Kidney epithelial cell (primary cell): ENCODE measurements at regions not wholly inside any gene's neighbourhood (a gene's known extent, or its start where the extent isn't known, plus 50 kb on each side); places are given as distances from the start of the nearest gene placed in this dataset.

Source experiments
- DNase-seq: peaks from one replicate; pipeline ENCODE4 v3.0.0-alpha.2; 2010; ENCODE audit warnings: low read depth
- H3K27me3 ChIP-seq: 2 replicates; pipeline ENCODE4 v1.6.0; 2011; ENCODE audit warnings: low read length; ENCODE audit not compliant: control insufficient read depth, insufficient read depth
- H3K36me3 ChIP-seq: 2 replicates; pipeline ENCODE4 v1.5.1; 2011; ENCODE audit warnings: low read length; ENCODE audit not compliant: control insufficient read depth, insufficient read depth
- H3K4me3 ChIP-seq: 2 replicates; pipeline ENCODE4 v1.5.1; 2011; ENCODE audit warnings: low read depth, mild to moderate bottlenecking, control low read depth, low read length
- TF ChIP-seq, protein P1 (sequence below): IDR thresholded peaks from 2 replicates; pipeline ENCODE4 v1.5.1; 2011; ENCODE audit warnings: mild to moderate bottlenecking, moderate library complexity, low read length, control low read depth, inconsistent platforms; ENCODE audit not compliant: insufficient read depth, poor library complexity, severe bottlenecking

DNA sequence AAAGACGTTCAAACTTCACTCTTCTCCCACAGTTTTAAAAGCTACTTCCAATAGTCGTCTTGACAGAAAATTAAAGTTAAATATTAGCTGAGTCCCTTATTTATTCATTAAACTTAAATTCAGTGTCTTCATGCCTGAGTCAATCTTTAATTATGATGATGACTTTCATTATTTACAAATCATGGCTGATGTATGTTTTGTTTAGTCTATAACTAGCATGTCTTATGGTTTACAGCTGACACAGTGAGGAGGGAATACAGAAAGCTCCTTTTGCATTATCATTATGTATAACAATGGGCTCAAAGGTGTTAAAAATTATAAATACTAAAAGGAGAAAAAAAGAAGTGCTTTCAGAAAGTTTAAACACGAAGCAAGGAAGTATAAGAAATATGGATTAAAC is 1333.1 kb downstream of the CDH8 start:
- H3K27me3 ChIP-seq: no peaks in the 10 kb centered on the region
- H3K4me3 ChIP-seq: no peak overlapping the region
- H3K36me3 ChIP-seq: no peaks in the 10 kb centered on the region
- DNase-seq: no peak
- TF ChIP-seq, protein P1, sequence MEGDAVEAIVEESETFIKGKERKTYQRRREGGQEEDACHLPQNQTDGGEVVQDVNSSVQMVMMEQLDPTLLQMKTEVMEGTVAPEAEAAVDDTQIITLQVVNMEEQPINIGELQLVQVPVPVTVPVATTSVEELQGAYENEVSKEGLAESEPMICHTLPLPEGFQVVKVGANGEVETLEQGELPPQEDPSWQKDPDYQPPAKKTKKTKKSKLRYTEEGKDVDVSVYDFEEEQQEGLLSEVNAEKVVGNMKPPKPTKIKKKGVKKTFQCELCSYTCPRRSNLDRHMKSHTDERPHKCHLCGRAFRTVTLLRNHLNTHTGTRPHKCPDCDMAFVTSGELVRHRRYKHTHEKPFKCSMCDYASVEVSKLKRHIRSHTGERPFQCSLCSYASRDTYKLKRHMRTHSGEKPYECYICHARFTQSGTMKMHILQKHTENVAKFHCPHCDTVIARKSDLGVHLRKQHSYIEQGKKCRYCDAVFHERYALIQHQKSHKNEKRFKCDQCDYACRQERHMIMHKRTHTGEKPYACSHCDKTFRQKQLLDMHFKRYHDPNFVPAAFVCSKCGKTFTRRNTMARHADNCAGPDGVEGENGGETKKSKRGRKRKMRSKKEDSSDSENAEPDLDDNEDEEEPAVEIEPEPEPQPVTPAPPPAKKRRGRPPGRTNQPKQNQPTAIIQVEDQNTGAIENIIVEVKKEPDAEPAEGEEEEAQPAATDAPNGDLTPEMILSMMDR: no peak

DNA sequence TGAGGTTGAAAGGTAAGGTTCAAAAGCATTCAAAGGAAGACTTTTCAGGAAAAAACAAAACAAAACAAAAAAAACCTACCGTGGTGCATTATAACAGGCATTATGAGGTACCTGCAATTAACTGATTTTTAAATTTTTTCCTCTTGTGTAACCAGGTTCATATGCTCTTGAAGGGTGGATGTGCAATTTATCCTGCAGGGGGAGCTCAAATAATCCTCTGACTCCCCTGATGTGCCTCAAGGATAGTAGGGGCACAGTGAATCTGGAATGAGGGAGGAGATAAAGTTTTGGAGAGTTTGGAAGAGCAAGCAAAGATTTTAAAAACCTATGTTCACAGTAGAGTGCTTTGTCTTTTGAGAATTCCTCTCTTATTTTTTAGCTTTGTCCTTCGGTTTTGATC is 1349.4 kb downstream of the CDH8 start:
- TF ChIP-seq, protein P1: no peak
- DNase-seq: no peak
- Histone ChIP-seq H3K36me3 (no peaks in the 10 kb centered on the region), H3K27me3 (no peaks in the 10 kb centered on the region), H3K4me3 (no peak overlapping the region)

DNA sequence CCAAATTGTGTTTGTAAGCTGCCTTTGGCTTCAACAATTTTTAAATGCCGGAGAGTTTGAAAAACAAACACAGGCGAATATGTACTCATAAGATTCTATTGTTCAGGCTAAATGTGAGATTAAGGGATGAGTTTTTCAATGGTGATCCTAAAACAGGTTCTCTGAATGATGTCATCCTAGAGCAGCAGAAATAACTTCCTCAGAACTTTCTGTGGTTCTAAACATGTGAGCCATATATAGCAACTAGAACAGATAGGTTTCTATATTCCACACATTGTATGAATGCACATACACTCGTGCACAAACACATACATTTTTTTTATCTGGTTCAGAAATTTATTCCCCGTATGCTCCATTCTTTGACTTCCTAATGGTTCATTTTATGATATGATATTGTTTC is 1352.2 kb downstream of the CDH8 start:
- TF ChIP-seq, protein P1: no peak
- Histone ChIP-seq H3K27me3 (no peaks in the 10 kb centered on the region), H3K4me3 (no peak overlapping the region), H3K36me3 (no peaks in the 10 kb centered on the region)
- no peak for DNase-seq

GRCh38 chr16:60682219-60682618 is 1354.0 kb downstream of the CDH8 start:
- Histone ChIP-seq H3K36me3 (no peaks in the 10 kb centered on the region), H3K27me3 (no peaks in the 10 kb centered on the region), H3K4me3 (no peak overlapping the region)
- TF ChIP-seq, protein P1: no peak
- no peak for DNase-seq

GRCh38 chr16:60681043-60681442 is 1355.2 kb downstream of the CDH8 start:
- no peaks in the 10 kb centered on the region for H3K27me3 ChIP-seq

DNA sequence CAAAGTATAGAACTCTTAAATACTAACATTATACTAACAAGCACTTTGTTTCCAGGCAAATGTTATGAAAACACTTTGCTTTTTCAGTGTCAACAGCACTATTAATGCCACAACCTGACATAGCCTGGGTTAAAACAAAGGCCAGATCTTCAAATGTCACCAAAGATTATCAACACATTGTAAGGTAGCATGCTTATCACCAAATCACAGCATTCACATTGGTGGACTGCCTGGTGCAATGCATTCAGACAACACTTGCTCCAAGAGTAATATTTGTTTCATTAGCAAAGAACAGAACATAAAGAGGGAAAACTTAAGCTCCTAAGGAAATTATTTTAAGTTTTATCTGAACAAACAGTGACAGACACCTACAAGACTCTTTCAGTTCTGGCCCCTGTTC is 1361.2 kb downstream of the CDH8 start:
- Histone ChIP-seq H3K4me3 (no peak overlapping the region), H3K36me3 (no peaks in the 10 kb centered on the region), H3K27me3 (no peaks in the 10 kb centered on the region)
- no peak for DNase-seq
- TF ChIP-seq, protein P1: no peak

More at GRCh38 chr16:60681043-60681442, 1355.2 kb downstream of the CDH8 start:
- TF ChIP-seq, protein P1: no peak
- DNase-seq: no peak
- H3K4me3 ChIP-seq: no peak overlapping the region
- no peaks in the 10 kb centered on the region for H3K36me3 ChIP-seq
